OCI-LY3 (cell line): ENCODE measurements at regions not wholly inside any gene's neighbourhood (a gene's known extent, or its start where the extent isn't known, plus 50 kb on each side); places are given as distances from the start of the nearest gene placed in this dataset.

Source experiments
- EZH2phosphoT487 ChIP-seq: fragments of 200-600 bp; shearing (Covaris generic); IDR thresholded peaks from 2 replicates; pipeline ENCODE4 v1.6.1; 2018; ENCODE audit warnings: antibody characterized with exemption, mixed run types, low read depth
- TF ChIP-seq, protein P1 (sequence below): fragments of 200-600, 300-600 bp; sonication (generic); IDR thresholded peaks from 2 replicates; pipeline ENCODE4 v1.5.1; 2014; ENCODE audit warnings: antibody characterized with exemption, low read length, low read depth

DNA sequence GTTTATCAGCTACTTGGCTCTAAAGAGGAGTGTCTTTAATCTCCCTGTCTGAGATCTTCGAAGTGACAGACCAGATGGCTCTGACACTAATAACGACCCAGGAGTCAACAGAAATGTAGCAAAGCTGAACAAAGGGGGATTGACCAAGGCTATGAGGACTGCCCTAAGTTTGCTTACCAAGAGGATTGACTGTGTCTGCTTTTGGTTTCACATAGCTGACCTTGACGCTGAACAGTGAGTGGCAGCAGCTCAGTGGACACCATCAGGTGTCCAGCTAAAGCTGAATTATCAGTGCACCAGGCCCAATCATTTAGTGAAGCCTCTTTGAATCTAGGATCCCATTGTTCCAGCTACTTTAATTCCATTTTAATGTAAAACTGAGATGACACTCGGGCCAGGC lies 262.6 kb downstream of the COX7C start:
- TF ChIP-seq, protein P1, sequence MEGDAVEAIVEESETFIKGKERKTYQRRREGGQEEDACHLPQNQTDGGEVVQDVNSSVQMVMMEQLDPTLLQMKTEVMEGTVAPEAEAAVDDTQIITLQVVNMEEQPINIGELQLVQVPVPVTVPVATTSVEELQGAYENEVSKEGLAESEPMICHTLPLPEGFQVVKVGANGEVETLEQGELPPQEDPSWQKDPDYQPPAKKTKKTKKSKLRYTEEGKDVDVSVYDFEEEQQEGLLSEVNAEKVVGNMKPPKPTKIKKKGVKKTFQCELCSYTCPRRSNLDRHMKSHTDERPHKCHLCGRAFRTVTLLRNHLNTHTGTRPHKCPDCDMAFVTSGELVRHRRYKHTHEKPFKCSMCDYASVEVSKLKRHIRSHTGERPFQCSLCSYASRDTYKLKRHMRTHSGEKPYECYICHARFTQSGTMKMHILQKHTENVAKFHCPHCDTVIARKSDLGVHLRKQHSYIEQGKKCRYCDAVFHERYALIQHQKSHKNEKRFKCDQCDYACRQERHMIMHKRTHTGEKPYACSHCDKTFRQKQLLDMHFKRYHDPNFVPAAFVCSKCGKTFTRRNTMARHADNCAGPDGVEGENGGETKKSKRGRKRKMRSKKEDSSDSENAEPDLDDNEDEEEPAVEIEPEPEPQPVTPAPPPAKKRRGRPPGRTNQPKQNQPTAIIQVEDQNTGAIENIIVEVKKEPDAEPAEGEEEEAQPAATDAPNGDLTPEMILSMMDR, result no peak
- no peak for TF ChIP-seq EZH2phosphoT487
